ENCODE measurements at regions not wholly inside any gene's neighbourhood (a gene's known extent, or its start where the extent isn't known, plus 50 kb on each side); places are given as distances from the start of the nearest gene placed in this dataset.
"Not testable (repeated sequence)": the region's sequence is repeated elsewhere in the genome, so short reads cannot be mapped to it uniquely, and the experiment has no call there.

- no peak for DNase-seq (ENCODE audit: low spot score)
- TF ChIP-seq CTCF (IDR thresholded peaks at IDR 0.05; ENCODE audit: extremely low read depth, missing control alignments): no peak
Observed at GRCh38 chr3:24566927-24567326, 72.3 kb upstream of the THRB start.

GRCh38 chr3:24572409-24572808 is 77.8 kb upstream of the THRB start:
- not testable (repeated sequence) for DNase-seq (ENCODE audit: low spot score)

- TF ChIP-seq CTCF (IDR thresholded peaks at IDR 0.05; ENCODE audit: extremely low read depth, missing control alignments): no peak
- no peak for DNase-seq (ENCODE audit: low spot score)
Observed at GRCh38 chr3:24573576-24573975, 78.9 kb upstream of the THRB start.

- DNase-seq (ENCODE audit: low spot score): no peak
- TF ChIP-seq CTCF (IDR thresholded peaks at IDR 0.05; ENCODE audit: extremely low read depth, missing control alignments): no peak
Observed at GRCh38 chr3:24578324-24578723, 83.7 kb upstream of the THRB start.

- no peak for TF ChIP-seq CTCF (IDR thresholded peaks at IDR 0.05; ENCODE audit: extremely low read depth, missing control alignments)
- DNase-seq (ENCODE audit: low spot score): no peak
Observed at GRCh38 chr3:24578951-24579421, 84.3 kb upstream of the THRB start.

- DNase-seq (ENCODE audit: low spot score): no peak
- TF ChIP-seq CTCF (IDR thresholded peaks at IDR 0.05; ENCODE audit: extremely low read depth, missing control alignments): no peak
Observed at GRCh38 chr3:24582431-24583403, 88.1 kb upstream of the THRB start.

GRCh38 chr3:24586920-24587319 is 92.3 kb upstream of the THRB start:
- no peak for TF ChIP-seq CTCF (IDR thresholded peaks at IDR 0.05; ENCODE audit: extremely low read depth, missing control alignments)
- no peak for DNase-seq (ENCODE audit: low spot score)

Data from GM20000 (cell line).